HEK293 (cell line): ENCODE measurements at regions not wholly inside any gene's neighbourhood (a gene's known extent, or its start where the extent isn't known, plus 50 kb on each side); places are given as distances from the start of the nearest gene placed in this dataset.

Experiments used
- CTCF ChIA-PET: fragments of 350-600 bp; formaldehyde crosslinking; extraction: SDS; loops from one replicate; lab custom pipeline; 2021; ENCODE audit warnings: antibody characterized with exemption; lab: Yijun Ruan, JAX
- POLR2A ChIA-PET: fragments of 300-600 bp; formaldehyde crosslinking; extraction: SDS; loops from one replicate; lab custom pipeline; 2020; ENCODE audit warnings: antibody characterized with exemption, inconsistent platforms; lab: Yijun Ruan, JAX
- H3K27ac ChIP-seq: fragments of 200-500 bp; sonication (Bioruptor generic); 2 replicates; pipeline ENCODE4 v1.5.1; 2014; ENCODE audit warnings: low read depth, low read length, control low read depth, inconsistent platforms; ENCODE audit errors: extremely low read depth
- H3K36me3 ChIP-seq, 2 experiments: fragments of 200-500 bp in 1 of 2; sonication (Bioruptor generic) in 1 of 2; 1 replicate in 1 of 2; 2 replicates in 1 of 2; pipeline ENCODE4 v1.5.1; 2014 to 2017; ENCODE audit warnings: inconsistent platforms in 2 of 2, low read length in 2 of 2; ENCODE audit not compliant: control insufficient read depth in 2 of 2, insufficient read depth in 1 of 2
- H3K4me1 ChIP-seq: fragments of 200-500 bp; sonication (Bioruptor generic); 2 replicates; pipeline ENCODE4 v1.5.1; 2014; ENCODE audit warnings: mild to moderate bottlenecking, low read length, inconsistent platforms; ENCODE audit not compliant: control insufficient read depth, insufficient read depth
- H3K4me3 ChIP-seq: 2 replicates; pipeline ENCODE4 v1.5.1; 2011; ENCODE audit warnings: low read depth, mild to moderate bottlenecking, control low read depth, low read length, moderate library complexity
- H3K9me3 ChIP-seq: fragments of 200-500 bp; sonication (Bioruptor generic); 2 replicates; pipeline ENCODE4 v1.5.1; 2014; ENCODE audit warnings: low read depth, low read length, inconsistent platforms; ENCODE audit not compliant: control insufficient read depth, insufficient read depth
- ATF2 ChIP-seq: fragments of 450-650 bp; formaldehyde crosslinking; IDR thresholded peaks from 2 replicates; pipeline ENCODE4 v1.5.1; 2016; ENCODE audit warnings: missing biosample characterization, missing genetic modification characterization, low read depth
- GLI4 ChIP-seq: fragments of 450-650 bp; formaldehyde crosslinking; IDR thresholded peaks from 2 replicates; pipeline ENCODE4 v1.5.1; 2016; ENCODE audit warnings: missing biosample characterization, missing genetic modification characterization
- IKZF3 ChIP-seq: fragments of 450-650 bp; IDR thresholded peaks from 2 replicates; pipeline ENCODE4 v1.5.0; 2018; ENCODE audit warnings: missing biosample characterization, mild to moderate bottlenecking, missing genetic modification characterization, moderate library complexity
- OSR2 ChIP-seq: fragments of 450-650 bp; formaldehyde crosslinking; IDR thresholded peaks from 2 replicates; pipeline ENCODE4 v1.5.1; 2016; ENCODE audit warnings: missing biosample characterization, missing genetic modification characterization
- PBX3 ChIP-seq: sonication (generic); formaldehyde crosslinking; IDR thresholded peaks from 2 replicates; pipeline ENCODE4 v1.8.1; 2022; ENCODE audit warnings: mild to moderate bottlenecking, moderate library complexity, missing genetic modification reagents
- PRDM6 ChIP-seq: fragments of 450-650 bp; formaldehyde crosslinking; IDR thresholded peaks from 2 replicates; pipeline ENCODE4 v1.5.1; 2017; ENCODE audit warnings: missing biosample characterization, missing genetic modification characterization
- TCF7L2 ChIP-seq: IDR thresholded peaks from 2 replicates; pipeline ENCODE4 v1.6.1; 2011; ENCODE audit warnings: low read depth, mild to moderate bottlenecking, inconsistent platforms, low read length, moderate library complexity, borderline replicate concordance
- YY1 ChIP-seq: fragments of 450-650 bp; formaldehyde crosslinking; IDR thresholded peaks from 2 replicates; pipeline ENCODE4 v1.5.1; 2018; ENCODE audit warnings: missing biosample characterization, missing genetic modification characterization
- ZBTB1 ChIP-seq: fragments of 450-650 bp; formaldehyde crosslinking; IDR thresholded peaks from 2 replicates; pipeline ENCODE4 v1.5.1; 2016; ENCODE audit warnings: missing biosample characterization, missing genetic modification characterization
- ZBTB11 ChIP-seq: fragments of 450-650 bp; formaldehyde crosslinking; conservative IDR thresholded peaks from 2 replicates; pipeline ENCODE4 v1.5.1; 2016; ENCODE audit warnings: low read depth, missing biosample characterization, missing genetic modification characterization
- ZBTB26 ChIP-seq: fragments of 450-650 bp; formaldehyde crosslinking; optimal IDR thresholded peaks from 2 replicates; pipeline ENCODE3; 2016; ENCODE audit warnings: missing biosample characterization, mild to moderate bottlenecking, missing genetic modification characterization
- ZBTB7A ChIP-seq: fragments of 450-650 bp; formaldehyde crosslinking; IDR thresholded peaks from 2 replicates; pipeline ENCODE4 v1.5.1; 2016; ENCODE audit warnings: low read depth, missing biosample characterization, missing genetic modification characterization
- ZNF174 ChIP-seq: fragments of 450-650 bp; formaldehyde crosslinking; IDR thresholded peaks from 2 replicates; pipeline ENCODE4 v1.5.0; 2017; ENCODE audit warnings: missing biosample characterization, mild to moderate bottlenecking, missing genetic modification characterization
- ZNF214 ChIP-seq: fragments of 450-650 bp; formaldehyde crosslinking; IDR thresholded peaks from 2 replicates; pipeline ENCODE4 v1.5.1; 2017; ENCODE audit warnings: missing biosample characterization, mild to moderate bottlenecking, missing genetic modification characterization, borderline replicate concordance
- ZNF266 ChIP-seq: fragments of 450-650 bp; formaldehyde crosslinking; IDR thresholded peaks from 2 replicates; pipeline ENCODE4 v1.5.1; 2016; ENCODE audit warnings: missing biosample characterization, missing genetic modification characterization, low read depth
- ZNF324 ChIP-seq: fragments of 450-650 bp; formaldehyde crosslinking; IDR thresholded peaks from 2 replicates; pipeline ENCODE4 v1.5.1; 2016; ENCODE audit warnings: missing biosample characterization, missing genetic modification characterization
- ZNF423 ChIP-seq: fragments of 450-650 bp; formaldehyde crosslinking; IDR thresholded peaks from 2 replicates; pipeline ENCODE4 v1.5.1; 2016; ENCODE audit warnings: missing biosample characterization, missing genetic modification characterization
- ZNF473 ChIP-seq: fragments of 450-650 bp; formaldehyde crosslinking; IDR thresholded peaks from 2 replicates; pipeline ENCODE4 v1.5.1; 2017; ENCODE audit warnings: missing biosample characterization, missing genetic modification characterization
- ZNF488 ChIP-seq: fragments of 450-650 bp; formaldehyde crosslinking; IDR thresholded peaks from 2 replicates; pipeline ENCODE4 v1.5.1; 2016; ENCODE audit warnings: missing biosample characterization, missing genetic modification characterization
- ZNF561 ChIP-seq: fragments of 450-650 bp; IDR thresholded peaks from 2 replicates; pipeline ENCODE4 v1.5.1; 2018; ENCODE audit warnings: missing biosample characterization, missing genetic modification characterization, borderline replicate concordance
- ZNF571 ChIP-seq: fragments of 450-650 bp; formaldehyde crosslinking; IDR thresholded peaks from 2 replicates; pipeline ENCODE4 v1.5.0; 2017; ENCODE audit warnings: missing biosample characterization, missing genetic modification characterization
- ZNF645 ChIP-seq: fragments of 450-650 bp; formaldehyde crosslinking; IDR thresholded peaks from 2 replicates; pipeline ENCODE4; 2016; ENCODE audit warnings: missing biosample characterization, missing genetic modification characterization
- ZNF658 ChIP-seq: fragments of 450-650 bp; formaldehyde crosslinking; IDR thresholded peaks from 2 replicates; pipeline ENCODE4; 2016; ENCODE audit warnings: missing biosample characterization, missing genetic modification characterization
- ZNF837 ChIP-seq: fragments of 450-650 bp; formaldehyde crosslinking; IDR thresholded peaks from 2 replicates; pipeline ENCODE4 v1.5.1; 2016; ENCODE audit warnings: missing biosample characterization, missing genetic modification characterization
- ZXDB ChIP-seq: fragments of 450-650 bp; formaldehyde crosslinking; IDR thresholded peaks from 2 replicates; pipeline ENCODE4 v1.5.1; 2016; ENCODE audit warnings: missing biosample characterization, missing genetic modification characterization

- no peaks in the 10 kb centered on the region for H3K36me3 ChIP-seq
- TF ChIP-seq ZNF266 (no peak), YY1 (tag by site-specific recombination) (no peak), ZNF645 (tag by site-specific recombination) (no peak), ZNF423 (tag by site-specific recombination) (no peak), PRDM6 (tag by site-specific recombination) (no peak), ZNF561 (tag by site-specific recombination) (no peak), ZNF837 (no peak), TCF7L2 (no peak), ZXDB (tag by site-specific recombination) (no peak), GLI4 (tag by site-specific recombination) (no peak), ZBTB7A (tag by site-specific recombination) (no peak), ZNF214 (tag by site-specific recombination) (no peak), ZNF571 (no peak), ZNF324 (no peak), ZNF488 (tag by site-specific recombination) (no peak), ZNF658 (tag by site-specific recombination) (no peak), PBX3 (CRISPR knock-in tag) (no peak), ZNF473 (tag by site-specific recombination) (no peak)
- no peak overlapping the region for H3K4me3 ChIP-seq
- no peak overlapping the region for H3K27ac ChIP-seq
- POLR2A ChIA-PET = no interaction called here
- H3K4me1 ChIP-seq = no peaks in the 10 kb centered on the region
- CTCF ChIA-PET = no interaction called here
- H3K9me3 ChIP-seq = no peaks in the 10 kb centered on the region
Measured at GRCh38 chr6:40082278-40083043, 148.2 kb upstream of the MOCS1 start.

GRCh38 chr6:40077736-40078135 lies 143.5 kb upstream of the MOCS1 start:
- POLR2A ChIA-PET = no interaction called here
- Histone ChIP-seq H3K9me3 (no peaks in the 10 kb centered on the region), H3K36me3 (no peaks in the 10 kb centered on the region), H3K27ac (no peak overlapping the region), H3K4me3 (no peak overlapping the region), H3K4me1 (no peaks in the 10 kb centered on the region)
- CTCF ChIA-PET = no interaction called here
- 0 out of 2 replicates have a peak, but pooled peaks have one; percentile 5 for TF ChIP-seq ATF2 (tag by site-specific recombination)
- TF ChIP-seq ZNF174 (tag by site-specific recombination) = no peak
- TF ChIP-seq ZBTB1 (tag by site-specific recombination) = no peak
- TF ChIP-seq IKZF3 (tag by site-specific recombination) = no peak
- no peak for TF ChIP-seq ZBTB26 (tag by site-specific recombination)
- TF ChIP-seq OSR2 = no peak
- no peak for TF ChIP-seq ZBTB11 (tag by site-specific recombination)
- no peak for TF ChIP-seq ZNF571
